HG03280 (cell line): ENCODE measurements at regions not wholly inside any gene's neighbourhood (a gene's known extent, or its start where the extent isn't known, plus 50 kb on each side); places are given as distances from the start of the nearest gene placed in this dataset.

Experiments
- ATAC-seq: cut with Tn5 transposase; IDR thresholded peaks from one replicate; pipeline ENCODE4 v1.9.1; 2021; ENCODE audit warnings: mild to moderate bottlenecking, moderate library complexity; ENCODE audit not compliant: unreplicated experiment

- ATAC-seq, result no peak
Observed at GRCh38 chr2:236977063-236977851, 108.4 kb upstream of the COPS8 start.

- ATAC-seq, result no peak
Observed at GRCh38 chr2:236977852-236978398, 107.8 kb upstream of the COPS8 start.

GRCh38 chr2:236979664-236980063, 106.0 kb upstream of the COPS8 start:
- ATAC-seq, result no peak

GRCh38 chr2:236980961-236981360, 104.7 kb upstream of the COPS8 start:
- no peak for ATAC-seq

GRCh38 chr2:236981701-236982485, 103.8 kb upstream of the COPS8 start:
- ATAC-seq, result no peak

GRCh38 chr2:236982693-236983455, 102.8 kb upstream of the COPS8 start:
- no peak for ATAC-seq

- no peak for ATAC-seq
Observed at GRCh38 chr2:236984046-236984445, 101.6 kb upstream of the COPS8 start.

- no peak for ATAC-seq
Observed at GRCh38 chr2:236985761-236986339, 99.8 kb upstream of the COPS8 start.

GRCh38 chr2:236986524-236987330, 99.0 kb upstream of the COPS8 start:
- no peak for ATAC-seq

GRCh38 chr2:236988216-236988615, 97.5 kb upstream of the COPS8 start:
- ATAC-seq, result no peak

GRCh38 chr2:236988690-236989624, 96.7 kb upstream of the COPS8 start:
- no peak for ATAC-seq

GRCh38 chr2:236990552-236990951, 95.1 kb upstream of the COPS8 start:
- no peak for ATAC-seq

- no peak for ATAC-seq
Observed at GRCh38 chr2:236991874-236992273, 93.8 kb upstream of the COPS8 start.

- no peak for ATAC-seq
Observed at GRCh38 chr2:236993286-236993685, 92.4 kb upstream of the COPS8 start.

- no peak for ATAC-seq
Observed at GRCh38 chr2:236994361-236994760, 91.3 kb upstream of the COPS8 start.

- ATAC-seq, result no peak
Observed at GRCh38 chr2:236997069-236997715, 88.5 kb upstream of the COPS8 start.

- no peak for ATAC-seq
Observed at GRCh38 chr2:236998236-236998635, 87.5 kb upstream of the COPS8 start.

GRCh38 chr2:236998758-236999157, 86.9 kb upstream of the COPS8 start:
- no peak for ATAC-seq
